Sigmoid colon (tissue), 4 donors: ENCODE measurements at regions not wholly inside any gene's neighbourhood (a gene's known extent, or its start where the extent isn't known, plus 50 kb on each side); places are given as distances from the start of the nearest gene placed in this dataset.

ENCODE experiments used
- POLR2A ChIP-seq, 2 donors: fragments of 450-650 bp; IDR thresholded peaks; one replicate each; pipeline ENCODE4 v1.6.1; 2016; ENCODE audit warnings: antibody characterized with exemption in 2 of 2, mild to moderate bottlenecking in 2 of 2, moderate library complexity in 2 of 2
- POLR2AphosphoS5 ChIP-seq, 4 donors: sonication (generic); formaldehyde crosslinking; IDR thresholded peaks; one replicate each; pipeline ENCODE4 v1.6.1; 2017; ENCODE audit warnings: antibody characterized with exemption in 4 of 4
- TF ChIP-seq, protein P1 (sequence below), 4 experiments: fragments of 450-650 bp in 3 of 4; fragments of 200-600 bp in 1 of 4; IDR thresholded peaks; one replicate each; pipeline ENCODE4 v1.5.1; 2016 to 2019; ENCODE audit warnings: antibody characterized with exemption in 4 of 4, mild to moderate bottlenecking in 3 of 4, moderate library complexity in 2 of 4

DNA sequence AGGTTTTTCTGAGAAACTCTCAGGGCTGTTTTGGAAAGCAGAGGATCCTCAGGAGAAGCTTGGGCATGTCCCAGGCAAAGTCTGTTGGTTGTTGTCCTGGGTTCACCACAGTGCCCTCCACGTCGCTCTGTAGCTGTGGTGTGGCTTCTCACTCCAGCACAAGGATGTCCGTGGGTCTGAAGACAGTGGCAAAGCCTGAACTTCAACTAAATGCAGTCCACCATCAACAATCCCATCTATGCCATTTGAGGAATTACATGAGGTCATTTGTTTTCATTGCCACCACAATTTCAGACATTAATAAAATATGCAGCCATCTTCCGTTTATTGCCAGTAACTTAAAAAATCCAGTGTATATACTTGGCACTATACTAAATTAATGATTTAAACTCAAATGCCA is 272.1 kb downstream of the LRIG3 start:
- TF ChIP-seq POLR2AphosphoS5 (IDR thresholded peaks at IDR 0.05) (no peak), POLR2A (IDR thresholded peaks at IDR 0.05) (no peak)
- TF ChIP-seq, protein P1, sequence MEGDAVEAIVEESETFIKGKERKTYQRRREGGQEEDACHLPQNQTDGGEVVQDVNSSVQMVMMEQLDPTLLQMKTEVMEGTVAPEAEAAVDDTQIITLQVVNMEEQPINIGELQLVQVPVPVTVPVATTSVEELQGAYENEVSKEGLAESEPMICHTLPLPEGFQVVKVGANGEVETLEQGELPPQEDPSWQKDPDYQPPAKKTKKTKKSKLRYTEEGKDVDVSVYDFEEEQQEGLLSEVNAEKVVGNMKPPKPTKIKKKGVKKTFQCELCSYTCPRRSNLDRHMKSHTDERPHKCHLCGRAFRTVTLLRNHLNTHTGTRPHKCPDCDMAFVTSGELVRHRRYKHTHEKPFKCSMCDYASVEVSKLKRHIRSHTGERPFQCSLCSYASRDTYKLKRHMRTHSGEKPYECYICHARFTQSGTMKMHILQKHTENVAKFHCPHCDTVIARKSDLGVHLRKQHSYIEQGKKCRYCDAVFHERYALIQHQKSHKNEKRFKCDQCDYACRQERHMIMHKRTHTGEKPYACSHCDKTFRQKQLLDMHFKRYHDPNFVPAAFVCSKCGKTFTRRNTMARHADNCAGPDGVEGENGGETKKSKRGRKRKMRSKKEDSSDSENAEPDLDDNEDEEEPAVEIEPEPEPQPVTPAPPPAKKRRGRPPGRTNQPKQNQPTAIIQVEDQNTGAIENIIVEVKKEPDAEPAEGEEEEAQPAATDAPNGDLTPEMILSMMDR (IDR thresholded peaks at IDR 0.05), result no peak
